Esophagus squamous epithelium (tissue), 5 donors: ENCODE measurements at regions not wholly inside any gene's neighbourhood (a gene's known extent, or its start where the extent isn't known, plus 50 kb on each side); places are given as distances from the start of the nearest gene placed in this dataset.

Experiments
- DNase-seq: peaks from one replicate; lab custom pipeline; 2025; lab: John Stamatoyannopoulos, UW
- H3K27ac ChIP-seq, 4 donors: fragments of 200-600 bp; sonication (generic); one replicate each; pipeline ENCODE4 v1.5.1; 2016 to 2019; ENCODE audit warnings: mild to moderate bottlenecking in 1 of 4
- H3K27me3 ChIP-seq, 4 donors: fragments of 200-600 bp; sonication (generic); 1 replicate in 3 of 4; 2 replicates in 1 of 4; pipeline versions ENCODE4 v1.5.1 to v1.6.0; 2017 to 2021; ENCODE audit warnings: antibody characterized with exemption in 1 of 4
- H3K36me3 ChIP-seq, 3 donors: fragments of 200-600 bp; sonication (generic); one replicate each; pipeline ENCODE4 v1.5.1; 2016 to 2019
- H3K4me1 ChIP-seq, 3 donors: fragments of 200-600 bp; sonication (generic); one replicate each; pipeline ENCODE4 v1.5.1; 2017 to 2019
- H3K4me3 ChIP-seq, 4 donors: fragments of 200-600 bp; sonication (generic); 1 replicate in 3 of 4; 2 replicates in 1 of 4; pipeline ENCODE4 v1.5.1; 2016 to 2019; ENCODE audit warnings: mild to moderate bottlenecking in 2 of 4, moderate library complexity in 1 of 4
- H3K9me3 ChIP-seq, 3 donors: fragments of 200-600 bp; sonication (generic); one replicate each; pipeline ENCODE4 v1.5.1; 2016 to 2019
- CTCF ChIP-seq, 6 experiments: fragments of 450-650 bp in 4 of 6; fragments of 200-600 bp in 2 of 6; sonication (generic) in 2 of 6; IDR thresholded peaks; one replicate each; pipeline ENCODE4 v1.5.1; 2016 to 2019; ENCODE audit warnings: antibody characterized with exemption in 6 of 6, mild to moderate bottlenecking in 4 of 6, moderate library complexity in 4 of 6
- POLR2A ChIP-seq, 4 donors: fragments of 450-650 bp; IDR thresholded peaks; one replicate each; pipeline ENCODE4 v1.6.1; 2017; ENCODE audit warnings: antibody characterized with exemption in 4 of 4, mild to moderate bottlenecking in 4 of 4, moderate library complexity in 3 of 4
- WGBS, 2 donors: methylation state at CpG; one replicate each; pipeline ENCODE4 v1.1.5; 2018; 5-methylcytosine and 5-hydroxymethylcytosine counted together
- intact Hi-C: fragments of 100-400 bp; cut with DNase I; formaldehyde crosslinking; loops from one replicate; pipeline ENCODE4 v1.15.0; 2022
- donor health status: DM: yes; HTN: yes; CAD: no.

DNA sequence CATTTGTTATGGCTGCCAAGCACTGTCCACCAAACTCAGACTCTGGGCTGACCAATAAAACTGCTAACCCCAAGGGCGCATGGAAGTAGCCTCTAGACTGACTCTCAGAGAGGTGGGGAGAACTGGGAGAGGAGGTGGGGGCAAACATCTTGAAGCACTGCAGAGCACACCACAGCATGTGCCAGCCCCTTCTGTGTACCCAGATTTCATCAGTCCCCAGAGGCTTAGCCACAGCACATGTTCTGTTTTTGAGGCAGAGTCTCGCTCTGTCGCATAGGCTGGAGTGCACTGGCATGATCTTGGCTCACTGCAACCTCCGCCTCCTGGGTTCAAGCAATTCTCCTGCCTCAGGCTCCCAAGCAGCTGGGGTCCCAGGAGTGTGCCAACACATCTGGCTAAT, 119.5 kb upstream of the SPATA12 start:
- TF ChIP-seq POLR2A (IDR thresholded peaks at IDR 0.05) (no peak), CTCF (IDR thresholded peaks at IDR 0.05) (no peak)
- Histone ChIP-seq H3K27me3 (no peaks in the 10 kb centered on the region), H3K36me3 (peaks cover 0 to 9% (median 0%) of the 10 kb centered on the region in 3 donors), H3K4me1 (no peaks in the 10 kb centered on the region), H3K9me3 (peaks cover 0 to 9% (median 3%) of the 10 kb centered on the region in 3 donors), H3K4me3 (no peak overlapping the region), H3K27ac (no peak overlapping the region)
- 87 to 95% methylated on average over 2 to 3 of the region's 4 CpGs for WGBS, 2 donors
- intact Hi-C loops, result no loop called here
- DNase-seq, result no peak

DNA sequence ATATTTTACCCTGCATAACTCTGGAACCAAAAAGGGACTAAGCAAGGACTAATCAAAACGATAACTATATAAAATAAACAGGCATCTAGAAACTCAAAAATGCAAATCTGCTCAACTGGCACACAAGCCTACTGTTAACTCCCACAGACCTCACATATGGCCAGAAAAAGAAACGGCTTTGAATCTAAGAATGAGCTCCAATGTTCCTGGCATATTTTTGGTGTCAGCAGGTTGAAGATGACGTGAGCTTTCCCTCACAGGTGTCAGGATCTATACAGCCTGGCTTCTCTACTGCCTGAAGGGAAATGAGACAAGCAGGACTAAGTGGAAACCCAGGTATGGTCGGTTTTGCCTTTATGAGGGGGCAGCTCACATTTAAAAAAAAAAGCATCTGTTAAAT, 120.1 kb upstream of the SPATA12 start:
- TF ChIP-seq CTCF (IDR thresholded peaks at IDR 0.05) (no peak), POLR2A (IDR thresholded peaks at IDR 0.05) (no peak)
- WGBS, 2 donors, result 76 to 83% methylated on average over 4 of the region's 4 CpGs
- H3K36me3 ChIP-seq, result peaks cover 0 to 4% (median 0%) of the 10 kb centered on the region in 3 donors
- intact Hi-C loops, result no loop called here
- H3K4me3 ChIP-seq, result no peak overlapping the region
- no peaks in the 10 kb centered on the region for H3K4me1 ChIP-seq
- no peaks in the 10 kb centered on the region for H3K27me3 ChIP-seq
- no peak for DNase-seq
- H3K9me3 ChIP-seq, result peaks cover 0 to 4% (median 2%) of the 10 kb centered on the region in 3 donors
- no peak overlapping the region for H3K27ac ChIP-seq

DNA sequence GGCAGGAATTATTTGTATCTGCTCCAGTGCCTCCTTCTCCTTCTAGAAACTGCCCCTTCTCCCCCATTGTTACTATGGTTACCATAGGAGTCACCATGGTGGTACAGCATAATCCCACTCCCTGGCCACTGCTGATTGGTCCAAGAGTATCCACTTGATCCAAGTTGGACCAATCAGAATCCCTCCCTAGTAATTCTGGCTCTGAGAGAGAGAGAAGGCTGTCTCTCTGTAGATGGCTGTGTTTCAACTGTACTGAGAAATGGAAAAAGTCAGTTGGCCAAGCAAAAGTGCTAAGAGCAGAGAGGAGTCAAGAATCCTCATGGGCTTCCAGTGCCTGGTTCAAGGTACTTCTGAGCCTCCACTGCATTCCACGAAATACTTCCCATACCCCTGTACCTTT, 120.6 kb upstream of the SPATA12 start:
- TF ChIP-seq CTCF (IDR thresholded peaks at IDR 0.05), result no peak
- TF ChIP-seq POLR2A (IDR thresholded peaks at IDR 0.05), result no peak
- WGBS, 2 donors, result 82 to 100% methylated on average over 1 of the region's 1 CpG
- no peaks in the 10 kb centered on the region for H3K9me3 ChIP-seq
- no peaks in the 10 kb centered on the region for H3K27me3 ChIP-seq
- H3K36me3 ChIP-seq, result no peaks in the 10 kb centered on the region
- no peak overlapping the region for H3K27ac ChIP-seq
- no peaks in the 10 kb centered on the region for H3K4me1 ChIP-seq
- intact Hi-C loops, result no loop called here
- no peak for DNase-seq
- no peak overlapping the region for H3K4me3 ChIP-seq

DNA sequence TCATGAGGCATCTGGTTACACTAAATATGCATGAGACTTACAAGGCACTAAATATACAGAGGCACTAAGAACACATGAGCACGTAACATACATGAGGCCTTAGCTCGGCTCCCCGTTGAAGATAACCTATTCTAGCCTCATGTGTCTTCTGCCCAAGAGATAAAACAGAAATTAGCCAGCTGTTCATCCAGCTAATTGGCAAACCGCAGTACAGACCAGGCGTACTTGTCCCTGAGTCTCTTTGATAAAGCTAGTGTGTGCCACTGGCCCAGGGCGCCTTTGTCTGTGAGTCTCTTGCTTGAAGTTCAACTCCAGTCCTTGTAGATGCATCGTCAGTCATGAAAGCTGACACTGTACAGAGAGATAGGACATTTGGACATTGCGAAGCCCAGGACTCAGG, 121.9 kb upstream of the SPATA12 start:
- Histone ChIP-seq H3K4me1 (no peaks in the 10 kb centered on the region), H3K27me3 (no peaks in the 10 kb centered on the region), H3K27ac (no peak overlapping the region), H3K4me3 (no peak overlapping the region), H3K9me3 (peaks cover 0 to 5% (median 0%) of the 10 kb centered on the region in 3 donors), H3K36me3 (peaks cover 0 to 8% (median 0%) of the 10 kb centered on the region in 3 donors)
- DNase-seq, result no peak
- WGBS, 2 donors, result 91 to 93% methylated on average over 8 of the region's 8 CpGs
- intact Hi-C loops, result no loop called here
- TF ChIP-seq CTCF (IDR thresholded peaks at IDR 0.05), result no peak
- TF ChIP-seq POLR2A (IDR thresholded peaks at IDR 0.05), result no peak

- Histone ChIP-seq H3K27me3 (no peaks in the 10 kb centered on the region), H3K36me3 (peaks cover 0 to 8% (median 0%) of the 10 kb centered on the region in 3 donors), H3K4me3 (no peak overlapping the region), H3K9me3 (peaks cover 0 to 5% (median 0%) of the 10 kb centered on the region in 3 donors), H3K4me1 (no peaks in the 10 kb centered on the region), H3K27ac (no peak overlapping the region)
- intact Hi-C loops, result no loop called here
- TF ChIP-seq CTCF (IDR thresholded peaks at IDR 0.05) (no peak), POLR2A (IDR thresholded peaks at IDR 0.05) (no peak)
- DNase-seq, result no peak
These were observed 122.9 kb upstream of the SPATA12 start for GRCh38 chr3:56937580-56937979.
